ENCODE measurements at regions not wholly inside any gene's neighbourhood (a gene's known extent, or its start where the extent isn't known, plus 50 kb on each side); places are given as distances from the start of the nearest gene placed in this dataset.

GRCh38 chr14:101364503-101365328, 196.6 kb upstream of the DIO3 start (continued):
- TF ChIP-seq MAFF (IDR thresholded peaks at IDR 0.05; ENCODE audit: low read depth, low read length) (no peak), GATAD2A (CRISPR knock-in tag; IDR thresholded peaks at IDR 0.05) (no peak), SMAD3 (CRISPR knock-in tag; IDR thresholded peaks at IDR 0.05) (no peak), ZNF17 (CRISPR knock-in tag; IDR thresholded peaks at IDR 0.05) (no peak), HOXA7 (CRISPR knock-in tag; IDR thresholded peaks at IDR 0.05) (no peak), XRCC5 (optimal IDR thresholded peaks at IDR 0.05; ENCODE audit: low read length) (no peak), HNRNPH1 (optimal IDR thresholded peaks at IDR 0.05; ENCODE audit: low read depth, low read length) (no peak), ZNF747 (CRISPR knock-in tag; IDR thresholded peaks at IDR 0.05; ENCODE audit: borderline replicate concordance) (0 out of 2 replicates have a peak, but pooled peaks have one; percentile 30), CBX5 (CRISPR knock-in tag; IDR thresholded peaks at IDR 0.05; ENCODE audit: borderline replicate concordance) (no peak)

- Histone ChIP-seq H2AFZ (ENCODE audit: low read length) (no peak overlapping the region), H3K36me3 (replicated peaks in 1 of 2; ENCODE audit: control insufficient read depth in 1 of 2, insufficient read depth in 2 of 2, low read length in 2 of 2) (no peaks in the 10 kb centered on the region), H3K27me3 (ENCODE audit: control insufficient read depth in 1 of 2, insufficient read depth in 2 of 2, low read length in 2 of 2) (peaks cover 6 to 49% of the 10 kb centered on the region in 2 experiments; a peak in 4 of 5 replicates), H3K9ac (ENCODE audit: insufficient read depth, low read depth, low read length) (no peak overlapping the region), H3K9me3 (ENCODE audit: low read length) (no peaks in the 10 kb centered on the region), H3K79me2 (ENCODE audit: insufficient read depth, low read length) (no peaks in the 10 kb centered on the region), H3K27ac (ENCODE audit: extremely low read length, insufficient read depth, low read length) (no peak overlapping the region), H3K4me1 (ENCODE audit: insufficient read depth, low read length) (peaks cover 24% of the 10 kb centered on the region), H3K4me3 (replicated peaks in 1 of 3; ENCODE audit: insufficient read depth in 1 of 3, low read depth in 2 of 3, low read length in 3 of 3) (no peak overlapping the region), H4K20me1 (ENCODE audit: insufficient read depth, low read length) (no peaks in the 10 kb centered on the region), H3K4me2 (ENCODE audit: low read depth, low read length) (no peak overlapping the region)
- no peak for DNase-seq (ENCODE audit: low spot score)
- no peak for FAIRE-seq
- BruUV-seq (replicated peaks): no TSS peak
- WGBS (ENCODE audit: low lambda C conversion rate): 81% methylated on average over 4 of the region's 20 CpGs
- intact Hi-C loops (cut with micrococcal nuclease; ENCODE audit: unreplicated experiment) (no loop called here), in situ Hi-C loops (cut with HindIII; ENCODE audit: extremely low pct_ligation_motif_present, low pct_unique_long_range_greater_than_20kb) (no loop called here)
- POLR2A ChIA-PET: no interaction called here
- no peak for ATAC-seq
- CTCF ChIA-PET (ENCODE audit: low intra/inter-chr PET ratio, low total read pairs): no interaction called here
- TF ChIP-seq ZNF761 (CRISPR knock-in tag; conservative IDR thresholded peaks at IDR 0.05) (no peak), REPIN1 (CRISPR knock-in tag; IDR thresholded peaks at IDR 0.05; ENCODE audit: borderline replicate concordance, low read depth) (no peak), ZNF576 (CRISPR knock-in tag; IDR thresholded peaks at IDR 0.05) (no peak), THRA (CRISPR knock-in tag; IDR thresholded peaks at IDR 0.05; ENCODE audit: borderline replicate concordance) (no peak), ZNF784 (CRISPR knock-in tag; IDR thresholded peaks at IDR 0.05; ENCODE audit: borderline replicate concordance) (no peak), RFX5 (IDR thresholded peaks at IDR 0.05; ENCODE audit: low read depth, low read length) (no peak), NAIF1 (CRISPR knock-in tag; IDR thresholded peaks at IDR 0.05; ENCODE audit: borderline replicate concordance) (no peak), HNF4G (IDR thresholded peaks at IDR 0.05; ENCODE audit: borderline replicate concordance, low read depth, low read length) (no peak), HNF4G (CRISPR knock-in tag; IDR thresholded peaks at IDR 0.05; ENCODE audit: borderline replicate concordance, low read depth) (no peak), E2F2 (CRISPR knock-in tag; IDR thresholded peaks at IDR 0.05; ENCODE audit: borderline replicate concordance) (no peak)
These were observed 195.8 kb upstream of the DIO3 start for GRCh38 chr14:101365329-101366158.
